ENCODE measurements at regions not wholly inside any gene's neighbourhood (a gene's known extent, or its start where the extent isn't known, plus 50 kb on each side); places are given as distances from the start of the nearest gene placed in this dataset.
A peak's percentile ranks its signal among the peaks of the same experiment; 100 is the strongest.
"Not testable (repeated sequence)": the region's sequence is repeated elsewhere in the genome, so short reads cannot be mapped to it uniquely, and the experiment has no call there.

DNA sequence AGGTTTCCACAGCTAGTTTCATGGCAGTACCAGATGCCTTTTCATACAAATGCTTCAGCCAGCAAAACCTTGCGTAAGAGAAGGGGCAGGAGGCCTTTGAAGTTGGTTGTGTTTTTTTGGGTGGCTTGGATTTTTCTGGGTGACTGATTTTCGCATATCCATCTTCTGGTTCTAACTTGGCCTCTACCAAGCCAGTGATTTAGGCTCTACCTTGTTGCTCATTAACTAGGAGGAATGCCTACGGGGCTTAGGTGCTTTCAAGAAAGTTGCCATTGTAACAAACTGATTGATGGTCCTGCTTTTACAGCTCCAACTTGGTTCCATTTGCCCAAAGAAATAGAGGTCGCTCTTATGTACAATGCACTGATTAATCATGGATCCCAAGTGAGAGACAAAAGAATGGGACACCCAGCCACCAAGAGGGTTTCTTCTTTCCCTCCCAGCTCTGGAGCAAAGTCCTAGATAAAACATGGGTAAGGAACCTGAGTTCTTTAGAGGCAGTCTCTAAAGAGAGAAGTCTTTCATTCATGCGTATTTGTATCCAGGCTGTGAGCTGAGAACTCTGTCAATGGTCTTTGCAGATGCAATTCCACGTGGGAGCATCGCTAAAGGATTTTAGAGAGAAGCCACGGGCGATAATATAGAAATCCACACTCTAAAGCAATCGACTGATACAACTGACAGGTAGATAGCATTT is 92.1 kb upstream of the FGFR2 start:
- DNase-seq: no peak

DNA sequence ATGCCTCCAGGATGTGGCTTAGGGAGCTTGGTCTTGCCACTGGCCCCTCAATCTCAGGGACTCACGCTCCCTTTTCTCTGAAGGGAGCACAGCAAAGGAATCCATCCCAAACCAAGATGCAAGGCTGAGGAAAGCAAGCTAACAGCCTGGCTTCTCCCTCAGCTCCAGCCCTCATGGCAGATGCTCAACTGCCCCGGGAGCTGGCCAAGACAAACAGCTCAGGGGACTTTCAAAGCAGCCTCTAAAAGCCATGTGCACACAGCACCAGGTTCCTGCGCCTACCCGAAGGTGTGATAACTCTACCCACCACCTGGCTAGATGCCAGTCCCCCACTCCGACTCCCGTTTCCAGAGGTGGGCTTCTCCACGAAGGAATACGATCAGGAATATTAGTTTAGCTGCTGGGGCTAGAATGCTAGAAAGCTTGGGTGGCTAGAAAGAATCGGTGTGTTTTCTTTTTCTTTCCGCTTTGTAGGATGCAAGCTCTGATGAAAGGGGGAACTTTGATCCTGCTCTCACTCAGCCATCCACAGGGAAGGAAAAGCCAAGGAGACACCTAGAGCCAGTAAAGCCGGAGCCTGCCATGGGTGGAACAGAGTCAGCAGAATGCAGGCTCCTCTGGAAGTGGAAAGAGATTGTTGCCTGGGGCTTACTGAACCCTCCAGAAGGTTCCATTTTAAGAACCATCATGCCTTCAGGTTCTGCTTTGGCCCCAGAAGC is 89.0 kb upstream of the FGFR2 start:
- DNase-seq: peak in 1 of 3 donors; percentile 15

- peak in 1 of 3 donors; percentile 34 for DNase-seq
Observed at GRCh38 chr10:121684276-121684675, 86.0 kb upstream of the FGFR2 start.

DNA sequence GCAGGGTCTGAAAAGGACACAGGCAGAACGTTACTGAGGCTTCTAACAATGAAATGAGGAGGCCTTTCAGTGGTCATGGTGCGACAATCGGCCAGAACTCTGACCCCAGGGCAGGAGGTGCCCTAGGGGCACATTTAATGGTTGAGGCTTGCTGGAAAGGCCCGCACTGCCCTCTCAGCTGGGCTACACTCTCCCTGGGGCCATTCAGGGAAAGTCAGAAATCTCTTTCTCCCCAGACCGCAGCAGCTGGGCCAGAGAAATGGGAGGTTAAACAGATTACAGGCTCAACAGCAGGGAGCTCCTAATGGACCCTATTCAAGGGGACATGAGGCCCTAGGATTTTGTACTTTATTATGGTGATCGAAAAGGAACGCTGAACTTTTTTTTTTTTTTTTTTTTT is 85.6 kb upstream of the FGFR2 start:
- DNase-seq: no peak

GRCh38 chr10:121683366-121683765 is 85.1 kb upstream of the FGFR2 start:
- no peak for DNase-seq

DNA sequence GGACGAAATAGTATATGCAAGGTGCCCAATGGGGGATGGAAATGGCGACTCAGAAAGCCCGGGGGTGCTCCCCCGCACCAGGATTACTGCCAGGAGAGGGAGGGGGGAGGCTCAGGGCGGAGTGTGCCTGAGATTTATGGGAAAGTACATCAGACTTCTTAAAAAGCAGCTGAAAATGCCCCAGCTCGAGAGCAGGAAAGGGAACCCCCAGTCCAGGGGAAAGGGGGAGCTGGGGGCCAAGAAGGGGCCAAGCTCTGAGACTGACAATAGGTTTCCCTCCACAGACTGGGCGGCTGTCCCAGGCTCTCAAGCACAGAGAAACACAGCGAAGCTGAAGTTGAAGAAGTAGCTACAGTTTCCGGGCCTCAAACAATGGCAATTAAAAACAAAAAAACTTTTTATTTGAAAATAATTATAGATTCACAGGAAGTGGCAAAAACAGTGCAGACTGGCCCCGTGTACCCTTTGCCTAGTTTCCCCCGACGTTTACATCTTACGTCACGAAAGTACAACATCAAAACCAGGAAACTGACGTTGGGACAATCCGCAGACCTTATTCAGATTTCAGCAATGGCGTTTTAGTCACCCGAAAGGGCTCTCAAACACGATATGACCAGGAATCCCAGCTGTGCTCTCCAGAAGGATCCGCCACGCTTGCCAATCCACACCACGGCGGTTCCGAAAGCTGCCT is 83.9 kb upstream of the FGFR2 start:
- DNase-seq: peak in 1 of 3 donors; percentile 16

DNA sequence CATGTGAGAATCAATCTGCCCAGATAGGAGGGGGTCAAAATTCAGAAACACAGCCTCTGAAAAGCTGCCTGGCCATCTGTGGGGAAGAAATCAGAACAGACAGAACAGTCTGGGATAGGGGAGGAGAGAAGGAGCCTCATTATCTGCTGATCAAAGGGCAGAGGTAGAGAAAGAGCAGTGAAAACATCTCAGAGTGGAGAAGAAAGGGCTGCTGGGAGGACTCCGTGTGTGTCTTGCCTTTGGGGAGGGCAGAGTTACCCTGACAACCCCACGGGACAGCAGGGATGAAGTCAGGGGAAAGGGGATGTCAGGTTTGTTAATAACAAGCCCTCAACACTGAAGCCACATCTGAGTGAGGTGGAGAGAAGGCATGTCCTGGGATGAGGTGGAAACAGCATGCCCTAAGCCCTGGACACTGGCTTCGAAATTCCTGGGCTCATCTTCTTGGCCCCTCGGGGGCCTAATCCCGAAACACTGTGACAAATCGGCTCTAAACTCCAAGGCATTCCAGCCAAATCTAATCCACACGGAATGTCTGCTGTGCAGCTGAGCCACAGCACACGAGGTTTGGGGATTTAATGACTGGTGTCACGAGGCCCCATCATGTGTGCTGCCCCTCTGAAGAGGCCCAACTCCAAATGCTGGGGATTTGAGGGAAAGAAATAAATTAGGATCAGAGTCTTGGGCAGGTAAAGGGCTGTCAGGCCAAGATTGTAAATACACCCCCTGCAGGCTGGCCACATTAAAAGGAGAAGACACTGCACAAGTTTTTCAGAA is 82.8 kb upstream of the FGFR2 start:
- peak in 1 of 3 donors; percentile 19 for DNase-seq

DNA sequence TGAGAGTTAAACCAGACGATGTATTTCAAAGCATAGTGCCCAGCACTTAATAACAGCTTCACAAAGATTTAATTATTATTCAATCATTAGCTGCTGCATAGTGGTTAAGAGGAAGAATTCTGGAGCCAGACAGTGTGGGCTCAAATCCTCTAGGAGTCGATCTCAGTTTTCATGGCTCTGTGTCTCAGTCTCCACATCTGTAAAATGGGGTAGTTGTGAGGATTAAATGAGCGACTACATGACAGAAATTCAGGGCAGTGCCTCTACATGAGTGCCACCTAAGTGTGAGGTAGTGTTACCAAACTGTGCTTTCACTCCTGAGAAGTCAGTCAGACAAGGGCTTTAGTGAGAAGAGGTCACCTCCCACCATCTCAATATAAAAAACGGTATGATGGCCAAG is 81.7 kb upstream of the FGFR2 start:
- no peak for DNase-seq

- no peak for DNase-seq
Observed at GRCh38 chr10:121678631-121679174, 80.5 kb upstream of the FGFR2 start.

GRCh38 chr10:121677880-121678279 is 79.6 kb upstream of the FGFR2 start:
- DNase-seq: no peak

GRCh38 chr10:121675344-121675743 is 77.1 kb upstream of the FGFR2 start:
- no peak for DNase-seq

DNA sequence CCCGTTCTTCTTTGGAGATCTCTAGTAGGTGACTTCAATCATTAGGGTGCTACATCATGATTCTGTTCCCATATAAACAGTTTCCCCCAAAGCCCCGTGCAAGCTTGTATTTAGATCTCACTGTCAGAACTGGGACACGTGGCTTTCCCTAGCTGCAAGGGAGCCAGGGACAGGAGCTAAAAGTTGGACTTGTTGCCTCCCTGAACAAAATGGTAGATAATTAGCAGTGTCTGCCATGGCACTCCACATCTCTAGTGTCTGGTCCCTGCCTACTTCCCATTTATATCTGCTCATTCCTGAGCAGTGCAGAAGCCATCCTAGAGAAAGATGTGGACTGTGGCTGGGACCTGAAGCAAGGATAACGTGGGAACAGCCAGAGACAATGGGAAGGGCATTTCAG is 76.6 kb upstream of the FGFR2 start:
- no peak for DNase-seq

DNA sequence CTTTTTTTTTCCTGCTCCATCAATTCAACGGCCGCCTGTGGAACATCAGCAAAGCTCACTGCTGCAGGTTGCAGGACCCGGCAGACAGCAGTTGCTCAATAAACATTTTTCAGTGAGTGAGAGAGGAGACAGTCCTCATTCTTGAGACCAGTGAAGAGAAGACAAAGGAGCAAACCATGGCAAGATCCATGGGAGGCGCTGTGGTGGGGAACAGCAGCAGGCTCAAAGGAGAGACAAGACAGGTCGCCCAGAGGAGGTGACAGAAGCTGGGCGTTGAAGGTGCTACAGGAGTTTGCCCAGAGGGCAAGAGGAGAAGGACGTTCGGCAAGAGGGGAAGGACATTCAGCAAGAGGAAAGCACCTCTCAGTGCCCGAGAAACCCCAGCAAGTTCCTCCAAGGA is 74.5 kb upstream of the FGFR2 start:
- DNase-seq: no peak

DNA sequence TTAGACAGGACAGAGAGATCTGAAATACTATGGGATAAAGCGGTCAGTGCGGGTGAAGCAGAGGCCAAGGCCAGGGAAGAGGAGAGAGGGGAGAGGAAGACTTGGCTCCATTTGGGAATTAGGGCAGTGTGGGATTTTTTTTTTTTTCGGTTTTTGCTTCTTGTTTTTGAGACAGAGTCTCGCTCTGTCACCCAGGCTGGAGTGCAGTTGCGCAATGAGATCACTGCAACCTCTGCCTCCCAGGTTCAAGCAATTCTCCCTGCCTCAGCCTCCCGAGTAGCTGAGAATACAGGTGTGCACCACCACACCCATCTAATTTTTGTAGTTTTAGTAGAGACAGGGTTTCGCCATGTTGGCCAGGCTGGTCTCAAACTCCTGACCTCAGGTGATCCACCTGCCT is 71.6 kb upstream of the FGFR2 start:
- not testable (repeated sequence) for DNase-seq

- DNase-seq: no peak
Observed at GRCh38 chr10:121669028-121669374, 70.8 kb upstream of the FGFR2 start.

GRCh38 chr10:121668314-121669027 is 70.2 kb upstream of the FGFR2 start:
- DNase-seq: peak in 2 of 3 donors; percentile 10 to 73

DNA sequence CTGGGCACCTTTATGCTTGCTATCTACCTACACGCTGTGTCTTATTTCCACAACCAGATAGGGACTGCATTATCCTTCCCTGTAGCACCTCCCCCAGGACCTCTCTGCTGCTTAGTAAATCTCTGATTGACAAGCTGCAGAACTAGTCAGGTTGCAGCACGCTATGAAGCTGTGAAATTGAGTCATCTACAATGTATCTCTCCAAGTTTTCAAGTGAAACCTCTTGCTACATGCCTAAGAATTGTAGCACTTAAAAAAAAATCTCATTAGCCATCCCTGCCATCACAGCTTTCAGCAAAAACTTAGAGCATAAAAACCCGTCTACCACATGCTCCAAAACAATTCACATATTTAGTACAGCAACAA is 69.7 kb upstream of the FGFR2 start:
- no peak for DNase-seq

- DNase-seq: no peak
Observed at GRCh38 chr10:121665809-121666208, 67.6 kb upstream of the FGFR2 start.

DNA sequence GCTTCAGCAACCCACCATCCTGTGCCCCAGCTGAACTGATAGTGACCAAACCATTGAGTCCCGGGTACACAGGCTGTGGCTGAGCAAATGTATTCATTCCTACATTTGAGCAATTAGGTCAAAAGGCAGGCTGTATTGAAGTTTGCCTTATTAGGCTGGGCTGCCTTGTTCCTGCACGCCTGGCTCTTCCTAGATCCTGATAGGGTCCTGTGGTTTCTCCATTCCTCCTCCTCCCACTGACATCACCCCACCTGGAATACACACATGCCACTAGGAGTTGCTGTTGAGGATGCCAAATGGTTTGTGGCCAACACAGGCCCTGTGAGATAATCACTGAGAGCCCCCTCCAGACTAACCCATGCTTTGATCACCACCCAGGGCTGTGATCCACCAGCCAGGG is 66.4 kb upstream of the FGFR2 start:
- DNase-seq: no peak

DNA sequence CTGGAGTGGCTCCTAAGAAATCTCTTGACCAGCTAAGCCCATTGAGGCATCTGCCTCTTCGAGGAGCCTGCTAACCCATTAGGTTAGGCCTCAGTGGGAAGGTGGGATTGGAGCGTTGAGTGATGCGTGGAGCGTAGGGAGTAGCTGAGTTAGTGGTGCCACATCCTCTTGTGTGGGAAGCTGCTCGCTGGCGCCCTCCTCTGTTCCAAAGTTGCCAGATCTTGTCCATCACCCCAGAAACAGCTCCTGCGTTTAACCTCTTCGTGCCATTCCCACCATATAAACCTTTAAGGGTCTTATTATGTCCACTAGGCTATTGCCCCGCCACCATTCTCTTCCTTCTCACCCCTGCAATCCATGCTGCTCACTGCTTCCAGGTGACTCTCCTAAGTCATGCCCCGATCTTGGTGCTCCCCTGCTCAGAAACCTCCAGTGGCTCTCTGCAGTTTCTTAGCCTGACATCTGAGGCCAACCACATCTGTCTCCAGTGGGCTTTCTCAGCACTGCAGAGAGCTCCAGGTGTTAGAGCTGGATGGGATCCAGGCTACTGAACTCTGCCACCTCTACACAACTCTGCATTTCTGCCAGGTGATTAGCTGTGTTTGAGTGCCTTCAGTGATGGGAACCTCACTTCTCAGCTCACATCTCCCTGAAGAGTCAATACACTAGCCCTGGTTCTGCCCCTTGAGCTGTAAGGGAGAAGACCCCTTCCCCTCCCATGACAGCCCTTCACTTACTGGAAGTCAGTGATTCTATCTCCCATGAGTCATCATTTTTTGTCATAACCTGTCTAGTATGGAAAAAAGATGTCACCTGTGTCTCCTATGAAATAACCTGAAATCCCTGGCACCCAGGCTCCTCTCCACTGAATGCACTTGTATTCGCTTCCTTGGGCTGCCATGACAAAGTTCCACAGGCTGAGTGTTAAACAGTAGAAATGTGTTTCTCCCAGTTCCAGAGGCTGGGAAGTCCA is 65.0 kb upstream of the FGFR2 start:
- DNase-seq: no peak

All from muscle of back (tissue), 3 donors.